HEK293T (cell line): ENCODE measurements at regions not wholly inside any gene's neighbourhood (a gene's known extent, or its start where the extent isn't known, plus 50 kb on each side); places are given as distances from the start of the nearest gene placed in this dataset.

ENCODE experiments used
- BHLHE40 ChIP-seq: fragments of 450-650 bp; IDR thresholded peaks from 2 replicates; pipeline ENCODE4 v1.6.1; 2016; ENCODE audit warnings: mild to moderate bottlenecking, moderate library complexity, borderline replicate concordance
- ELF4 ChIP-seq: fragments of 450-650 bp; IDR thresholded peaks from 2 replicates; pipeline ENCODE4 v1.6.1; 2017; ENCODE audit warnings: antibody characterized with exemption
- FOXM1 ChIP-seq: fragments of 450-650 bp; IDR thresholded peaks from 2 replicates; pipeline ENCODE4 v1.6.1; 2017; ENCODE audit warnings: mild to moderate bottlenecking, borderline replicate concordance
- L3MBTL2 ChIP-seq: fragments of 450-650 bp; conservative IDR thresholded peaks from 2 replicates; pipeline ENCODE4 v1.6.1; 2016; ENCODE audit warnings: mild to moderate bottlenecking
- LEF1 ChIP-seq: fragments of 450-650 bp; IDR thresholded peaks from 2 replicates; pipeline ENCODE4 v1.6.1; 2017; ENCODE audit warnings: mild to moderate bottlenecking, borderline replicate concordance
- NFRKB ChIP-seq: fragments of 450-650 bp; IDR thresholded peaks from 2 replicates; pipeline ENCODE4 v1.6.1; 2016; ENCODE audit warnings: mild to moderate bottlenecking, moderate library complexity
- SP1 ChIP-seq: fragments of 450-650 bp; IDR thresholded peaks from 2 replicates; pipeline ENCODE4 v1.6.1; 2017
- SUZ12 ChIP-seq: fragments of 450-650 bp; IDR thresholded peaks from 2 replicates; pipeline ENCODE4 v1.6.1; 2016; ENCODE audit warnings: mild to moderate bottlenecking

DNA sequence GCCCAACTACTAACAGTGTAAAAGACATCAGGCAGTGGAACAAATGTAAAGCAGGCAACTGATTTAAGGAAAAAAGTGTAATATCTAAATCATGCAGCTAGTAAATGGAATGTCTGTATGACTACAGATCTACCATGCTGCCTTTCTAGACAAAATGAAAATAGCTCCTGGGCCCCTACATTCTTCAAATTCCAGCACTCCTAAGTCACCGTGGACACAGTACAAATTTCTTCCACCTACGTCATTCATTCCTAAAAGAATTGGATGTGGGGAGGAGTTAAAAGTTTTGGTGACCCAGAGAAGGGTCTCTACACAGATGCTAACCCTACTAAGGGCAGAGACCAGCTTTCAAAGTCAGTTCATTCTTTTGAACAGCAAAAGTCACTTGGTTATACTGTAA, 137.2 kb upstream of the ARHGEF9 start:
- TF ChIP-seq BHLHE40, result no peak
- TF ChIP-seq SUZ12, result no peak
- TF ChIP-seq SP1, result no peak
- no peak for TF ChIP-seq ELF4
- no peak for TF ChIP-seq LEF1
- no peak for TF ChIP-seq FOXM1
- TF ChIP-seq NFRKB, result no peak
- TF ChIP-seq L3MBTL2, result no peak
